GM20000 (cell line): ENCODE measurements at regions not wholly inside any gene's neighbourhood (a gene's known extent, or its start where the extent isn't known, plus 50 kb on each side); places are given as distances from the start of the nearest gene placed in this dataset.

Experiments used
- DNase-seq: peaks from one replicate; pipeline ENCODE4 v3.0.0; 2012; ENCODE audit warnings: low spot score
- CTCF ChIP-seq: IDR thresholded peaks from 2 replicates; pipeline ENCODE4 v1.5.1; 2012; ENCODE audit warnings: mild to moderate bottlenecking, control low read depth; ENCODE audit errors: extremely low read depth, missing control alignments

DNA sequence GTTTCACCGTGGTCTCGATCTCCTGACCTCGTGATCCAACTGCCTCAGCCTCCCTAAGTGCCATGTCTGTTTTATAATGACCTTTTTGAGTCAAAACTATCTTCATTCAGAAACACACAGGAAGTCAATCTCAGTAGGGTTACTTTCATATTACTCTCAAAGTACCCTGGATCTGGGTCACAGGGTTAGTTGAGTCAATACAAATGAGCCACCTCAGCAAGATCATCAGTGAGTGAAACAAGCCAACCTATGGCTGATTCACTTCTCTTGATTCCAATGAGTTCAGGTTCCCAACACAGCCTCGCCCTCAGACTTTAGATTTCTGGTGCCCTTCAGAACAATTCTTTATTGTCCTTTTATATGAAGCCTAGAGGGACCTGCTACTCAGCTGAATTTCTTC, 76.9 kb downstream of the ZC3H11B start:
- no peak for TF ChIP-seq CTCF
- DNase-seq: no peak

- no peak for DNase-seq
- no peak for TF ChIP-seq CTCF
Measured at GRCh38 chr1:219534991-219535390, 77.9 kb downstream of the ZC3H11B start.

GRCh38 chr1:219533280-219533679, 79.6 kb downstream of the ZC3H11B start:
- no peak for TF ChIP-seq CTCF
- DNase-seq: no peak

- no peak for TF ChIP-seq CTCF
- DNase-seq: no peak
Measured at GRCh38 chr1:219529116-219529515, 83.8 kb downstream of the ZC3H11B start.

DNA sequence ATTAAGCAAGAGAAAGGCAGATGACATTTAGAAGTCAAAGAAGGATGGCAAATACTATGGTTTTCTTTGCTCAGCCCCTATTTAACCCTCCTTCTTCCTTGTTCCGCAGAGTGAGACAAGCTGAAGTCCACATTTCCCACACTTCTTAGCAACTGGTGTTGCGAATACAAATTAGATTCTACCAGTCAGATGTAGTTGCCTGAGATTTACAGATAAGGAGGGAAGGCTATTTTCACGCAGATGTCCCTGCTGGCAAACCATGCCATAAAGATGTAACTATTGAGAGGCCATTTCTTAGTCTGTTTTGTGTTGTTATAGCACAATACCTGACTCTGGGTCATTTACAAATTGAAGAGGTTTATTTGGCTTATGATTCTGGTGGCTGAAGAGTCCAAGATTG, 84.3 kb downstream of the ZC3H11B start:
- no peak for DNase-seq

DNA sequence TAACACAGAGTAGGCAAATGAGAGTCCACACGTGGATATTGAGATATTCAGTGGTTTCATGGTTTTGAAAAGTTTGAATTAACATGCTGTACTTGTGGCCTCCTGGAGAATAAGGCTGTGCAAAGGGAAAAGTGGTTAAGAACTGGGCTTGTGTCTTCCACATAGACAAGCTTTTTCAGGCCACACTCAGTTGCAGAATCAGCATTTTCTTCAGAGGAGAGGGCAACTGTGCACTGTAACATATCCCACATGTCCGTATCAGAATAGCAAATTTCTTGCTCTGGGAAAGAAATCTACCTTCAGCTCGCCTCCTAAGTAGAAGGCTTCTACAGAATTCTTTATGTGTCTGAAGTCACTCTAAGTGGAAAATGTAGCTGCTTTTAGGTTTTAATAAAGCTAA, 84.9 kb downstream of the ZC3H11B start:
- TF ChIP-seq CTCF: no peak
- no peak for DNase-seq

More for the DNA sequence above, 84.3 kb downstream of the ZC3H11B start:
- no peak for TF ChIP-seq CTCF

- TF ChIP-seq CTCF: no peak
- no peak for DNase-seq
Measured at GRCh38 chr1:219526074-219526473, 86.8 kb downstream of the ZC3H11B start.
